NT2/D1 (cell line): ENCODE measurements at regions not wholly inside any gene's neighbourhood (a gene's known extent, or its start where the extent isn't known, plus 50 kb on each side); places are given as distances from the start of the nearest gene placed in this dataset.
"Not testable (repeated sequence)": the region's sequence is repeated elsewhere in the genome, so short reads cannot be mapped to it uniquely, and the experiment has no call there.

Experiments used
- DNase-seq: peaks from one replicate; pipeline ENCODE4 v3.0.0-alpha.2; 2011; ENCODE audit warnings: low read depth, low spot score
- H3K27me3 ChIP-seq: 2 replicates; pipeline ENCODE4 v1.6.0; 2011; ENCODE audit warnings: mild to moderate bottlenecking; ENCODE audit not compliant: insufficient read length, insufficient read depth
- H3K36me3 ChIP-seq: 2 replicates; pipeline ENCODE4 v1.6.1; 2011; ENCODE audit warnings: mild to moderate bottlenecking, low read length, mixed read lengths; ENCODE audit not compliant: insufficient read depth, insufficient read length
- H3K4me1 ChIP-seq: 2 replicates; pipeline ENCODE4 v1.5.1; 2011; ENCODE audit not compliant: insufficient read depth, insufficient read length
- H3K4me3 ChIP-seq: 2 replicates; pipeline ENCODE4 v1.5.1; 2011; ENCODE audit warnings: low read depth; ENCODE audit not compliant: insufficient read length
- H3K9ac ChIP-seq: 2 replicates; pipeline ENCODE4 v1.6.0; 2011; ENCODE audit warnings: low read depth; ENCODE audit not compliant: insufficient read length
- H3K9me3 ChIP-seq: 2 replicates; pipeline ENCODE4 v1.5.1; 2011; ENCODE audit warnings: mild to moderate bottlenecking, low read length; ENCODE audit not compliant: insufficient read depth
- SUZ12 ChIP-seq: IDR thresholded peaks from 2 replicates; pipeline ENCODE4 v1.6.1; 2011; ENCODE audit not compliant: insufficient read length, insufficient read depth; ENCODE audit errors: extremely low read depth
- YY1 ChIP-seq: IDR thresholded peaks from 2 replicates; pipeline ENCODE4 v1.6.1; 2011; ENCODE audit not compliant: insufficient read length, insufficient read depth
- ZNF274 ChIP-seq: IDR thresholded peaks from 2 replicates; pipeline ENCODE4 v1.6.1; 2011; ENCODE audit warnings: mild to moderate bottlenecking, low read depth, low read length

DNA sequence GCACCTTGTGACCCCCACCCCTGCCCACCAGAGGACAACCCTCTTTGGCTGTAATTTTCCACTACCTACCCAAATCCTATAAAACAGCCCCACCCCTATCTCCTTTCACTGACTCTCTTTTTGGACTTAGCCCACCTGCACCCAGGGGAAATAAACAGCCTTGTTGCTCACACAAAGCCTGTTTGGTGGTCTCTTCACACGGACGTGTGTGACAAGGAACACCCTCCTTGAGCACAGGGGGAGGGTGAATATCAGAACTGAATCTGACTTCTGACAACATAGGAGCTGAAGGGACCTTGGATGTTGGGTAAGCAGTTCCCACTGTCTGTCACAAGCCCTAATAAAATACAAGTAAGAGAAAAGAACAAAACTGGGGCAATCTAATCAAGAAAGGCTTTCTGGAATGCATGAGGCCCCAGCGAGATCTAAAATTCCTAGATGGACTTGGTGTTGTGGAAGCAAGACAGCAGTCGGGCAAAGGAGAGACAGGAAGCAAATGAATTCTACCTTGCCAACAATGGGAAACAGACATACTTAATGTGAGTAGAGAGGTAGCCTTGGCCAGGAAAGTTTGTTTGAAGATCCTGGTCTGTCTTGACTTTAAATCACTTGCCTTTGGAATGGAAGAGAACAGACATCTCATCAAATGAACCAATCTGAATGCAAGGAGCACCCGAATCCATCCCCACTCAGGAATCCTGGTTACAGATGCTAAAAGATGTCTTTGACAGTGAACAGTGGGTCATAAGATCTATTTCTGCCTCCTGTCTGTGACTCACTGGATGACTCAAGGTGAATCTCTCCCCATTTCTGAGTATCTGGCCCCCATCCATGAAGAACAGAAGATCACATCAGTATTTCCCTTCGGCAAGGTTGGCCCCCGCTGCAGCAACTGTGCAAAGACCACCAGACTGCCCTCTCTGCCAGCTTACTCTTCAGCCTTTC lies 53.3 kb downstream of the OLFML3 start:
- no peak for DNase-seq
- Histone ChIP-seq H3K27me3 (no peaks in the 10 kb centered on the region), H3K4me1 (peaks cover 8% of the 10 kb centered on the region), H3K9ac (no peak overlapping the region), H3K4me3 (no peak overlapping the region), H3K36me3 (no peaks in the 10 kb centered on the region), H3K9me3 (peaks cover 78% of the 10 kb centered on the region)
- no peak for TF ChIP-seq YY1
- TF ChIP-seq ZNF274: no peak
- TF ChIP-seq SUZ12: no peak

DNA sequence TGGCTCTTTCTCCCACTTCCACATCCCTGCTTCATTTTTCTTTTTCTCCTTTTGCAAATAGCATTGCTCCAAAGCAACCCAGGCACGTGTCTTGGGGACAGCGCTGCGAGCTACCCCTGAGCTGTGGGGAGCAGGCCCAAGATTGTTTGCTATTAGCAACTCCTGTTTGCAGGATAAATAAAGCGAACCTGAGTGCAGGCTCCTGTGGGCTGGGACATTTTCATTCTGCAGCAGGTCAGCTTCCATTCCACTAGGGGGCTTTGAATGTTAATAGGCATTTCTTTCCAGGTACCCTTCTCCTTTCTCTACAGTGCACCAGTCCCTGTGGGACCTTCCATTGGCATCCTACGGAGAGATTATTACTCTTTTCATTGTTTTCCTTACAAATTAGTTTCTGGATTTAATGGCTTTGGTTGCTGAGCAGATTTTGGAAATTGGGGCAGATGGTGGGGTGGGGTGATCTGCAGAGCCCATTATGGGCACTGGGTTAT lies 54.0 kb downstream of the OLFML3 start:
- no peak for DNase-seq
- H3K36me3 ChIP-seq: no peaks in the 10 kb centered on the region
- H3K4me1 ChIP-seq: peaks cover 12% of the 10 kb centered on the region
- H3K9ac ChIP-seq: no peak overlapping the region
- no peaks in the 10 kb centered on the region for H3K27me3 ChIP-seq
- TF ChIP-seq ZNF274 (no peak), SUZ12 (no peak), YY1 (no peak)
- peaks cover 85% of the 10 kb centered on the region for H3K9me3 ChIP-seq
- no peak overlapping the region for H3K4me3 ChIP-seq

DNA sequence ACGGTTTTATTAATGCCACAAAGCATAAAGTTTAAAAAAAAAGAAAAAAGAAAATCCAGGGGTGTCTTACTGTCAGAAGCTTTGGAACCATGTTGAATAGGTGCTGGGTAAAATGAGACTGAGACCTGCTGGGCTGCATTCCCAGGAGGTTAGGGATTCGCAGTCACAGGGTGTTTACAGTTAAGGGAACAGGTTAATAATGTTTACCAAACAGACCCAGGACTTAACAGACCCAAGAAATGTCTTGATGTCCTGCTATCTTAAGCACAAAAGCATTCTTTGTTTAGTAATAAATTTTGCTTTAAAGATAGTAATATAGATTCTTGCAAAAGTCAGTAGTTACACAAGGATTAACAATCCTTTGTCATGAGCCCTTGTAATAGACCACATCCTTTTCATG lies 54.7 kb downstream of the OLFML3 start:
- no peak overlapping the region for H3K4me3 ChIP-seq
- peaks cover 88% of the 10 kb centered on the region for H3K9me3 ChIP-seq
- H3K36me3 ChIP-seq: no peaks in the 10 kb centered on the region
- no peak for DNase-seq
- H3K27me3 ChIP-seq: no peaks in the 10 kb centered on the region
- no peak overlapping the region for H3K9ac ChIP-seq
- H3K4me1 ChIP-seq: peaks cover 12% of the 10 kb centered on the region
- TF ChIP-seq ZNF274: no peak

DNA sequence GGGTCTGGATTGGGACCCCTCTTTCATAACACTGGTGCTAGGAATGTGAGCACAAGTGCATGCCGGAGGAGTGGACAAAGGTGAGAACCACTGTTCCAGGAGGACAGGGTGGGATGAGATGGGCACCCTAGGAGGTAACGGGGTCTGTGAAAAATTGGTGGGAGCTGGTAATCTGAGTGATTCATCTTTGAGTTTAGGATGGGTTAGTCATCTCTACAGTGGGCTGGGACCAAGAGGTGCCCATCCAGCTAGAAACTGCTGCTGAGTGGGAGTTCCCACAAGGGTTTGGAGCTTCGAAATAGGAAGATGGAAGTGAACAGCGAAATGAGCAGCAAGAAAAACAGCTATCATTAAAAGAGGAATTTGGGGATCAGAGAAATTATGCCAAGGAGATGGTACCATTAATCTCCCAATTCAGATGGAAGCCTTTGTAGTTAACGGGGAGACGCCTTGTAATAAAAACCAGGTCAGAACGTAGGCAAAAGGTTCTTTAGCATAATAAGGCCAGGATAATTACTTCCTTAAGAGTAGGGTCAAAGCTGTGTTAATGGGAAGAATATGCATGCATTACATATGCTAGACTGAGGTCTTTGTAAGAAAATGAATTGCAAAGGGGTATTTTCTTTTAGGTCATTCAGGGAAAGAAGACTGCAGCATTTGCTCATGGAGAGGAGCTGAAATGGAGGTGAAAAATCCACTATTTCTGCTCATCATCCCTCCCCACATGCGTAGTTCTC lies 55.5 kb downstream of the OLFML3 start:
- Histone ChIP-seq H3K4me3 (no peak overlapping the region), H3K36me3 (no peaks in the 10 kb centered on the region), H3K27me3 (no peaks in the 10 kb centered on the region), H3K9ac (no peak overlapping the region), H3K9me3 (peaks cover 88% of the 10 kb centered on the region), H3K4me1 (peaks cover 17% of the 10 kb centered on the region)
- DNase-seq: no peak
- TF ChIP-seq YY1: no peak
- TF ChIP-seq SUZ12: no peak
- no peak for TF ChIP-seq ZNF274

DNA sequence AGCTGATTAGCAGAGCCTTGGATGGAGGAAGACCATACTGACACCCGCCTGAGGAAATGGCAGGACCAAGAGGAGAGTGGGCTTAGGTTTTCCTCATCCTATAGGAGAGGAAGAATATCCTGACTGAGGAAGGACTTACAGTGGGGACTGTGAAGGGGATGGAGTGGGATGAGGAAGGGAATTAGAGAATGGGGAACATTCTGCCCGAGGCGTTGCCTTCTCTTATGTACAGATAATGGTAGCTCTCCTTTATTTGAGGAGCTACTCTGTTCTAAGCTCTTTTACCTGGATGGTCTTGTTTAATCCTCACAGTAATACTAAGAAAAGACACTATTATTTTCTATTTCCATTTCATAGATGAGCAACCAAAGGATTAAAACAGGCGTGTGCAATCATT lies 56.0 kb downstream of the OLFML3 start:
- Histone ChIP-seq H3K9ac (no peak overlapping the region), H3K4me1 (peaks cover 17% of the 10 kb centered on the region), H3K36me3 (no peaks in the 10 kb centered on the region), H3K9me3 (peaks cover 94% of the 10 kb centered on the region), H3K4me3 (no peak overlapping the region), H3K27me3 (no peaks in the 10 kb centered on the region)
- DNase-seq: no peak
- TF ChIP-seq ZNF274 (no peak), YY1 (no peak), SUZ12 (no peak)

DNA sequence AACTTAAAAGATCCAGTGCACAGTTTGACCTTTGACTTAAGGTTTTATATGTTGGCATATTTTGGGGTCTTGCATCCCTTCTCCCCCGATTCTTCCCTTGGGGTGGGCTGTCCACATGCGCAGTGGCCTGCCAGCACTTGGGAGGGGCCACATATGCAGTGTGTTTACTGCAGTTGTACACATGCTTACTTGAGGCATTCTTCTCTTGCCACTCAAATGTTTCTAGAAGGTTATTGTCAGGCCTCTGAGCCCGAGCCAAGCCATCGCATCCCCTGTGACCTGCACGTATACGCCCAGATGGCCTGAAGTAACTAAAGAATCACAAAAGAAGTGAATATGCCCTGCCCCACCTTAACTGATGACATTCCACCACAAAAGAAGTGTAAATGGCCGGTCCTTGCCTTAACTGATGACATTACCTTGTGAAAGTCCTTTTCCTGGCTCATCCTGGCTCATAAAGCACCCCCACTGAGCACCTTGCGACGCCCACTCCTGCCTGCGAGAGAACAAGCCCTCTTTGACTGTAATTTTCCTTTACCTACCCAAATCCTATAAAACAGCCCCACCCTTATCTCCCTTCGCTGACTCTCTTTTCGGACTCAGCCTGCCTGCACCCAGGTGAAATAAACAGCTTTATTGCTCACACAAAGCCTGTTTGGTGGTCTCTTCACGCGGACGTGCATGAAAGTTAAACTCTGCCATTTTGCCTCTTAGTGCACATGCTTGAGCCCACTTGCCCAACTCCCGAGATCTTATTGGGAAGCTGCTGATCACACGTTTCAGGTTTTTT lies 57.8 kb downstream of the OLFML3 start:
- not testable (repeated sequence) for H3K9ac ChIP-seq, H3K4me3 ChIP-seq, H3K27me3 ChIP-seq, H3K36me3 ChIP-seq, DNase-seq
- Histone ChIP-seq H3K4me1 (peaks cover 17% of the 10 kb centered on the region), H3K9me3 (peaks cover 97% of the 10 kb centered on the region)

DNA sequence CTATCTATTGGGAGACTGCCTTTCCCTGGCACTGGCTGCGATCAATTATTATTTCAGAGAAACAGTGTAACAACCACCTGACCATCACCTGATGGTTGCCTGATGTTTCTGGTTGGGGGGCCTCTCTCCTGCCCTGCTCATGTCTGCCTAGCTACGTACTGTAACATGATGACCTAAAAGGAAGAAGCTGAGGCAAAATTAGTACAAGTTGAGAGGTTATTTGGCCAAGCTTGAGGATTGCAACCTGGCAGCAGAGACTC lies 58.3 kb downstream of the OLFML3 start:
- DNase-seq: no peak
- H3K4me3 ChIP-seq: no peak overlapping the region
- no peaks in the 10 kb centered on the region for H3K27me3 ChIP-seq
- TF ChIP-seq SUZ12 (no peak), YY1 (no peak), ZNF274 (no peak)
- H3K9me3 ChIP-seq: peaks cover 93% of the 10 kb centered on the region
- H3K9ac ChIP-seq: no peak overlapping the region
- H3K36me3 ChIP-seq: no peaks in the 10 kb centered on the region
- peaks cover 16% of the 10 kb centered on the region for H3K4me1 ChIP-seq
